KMS-11 (cell line): ENCODE measurements at regions not wholly inside any gene's neighbourhood (a gene's known extent, or its start where the extent isn't known, plus 50 kb on each side); places are given as distances from the start of the nearest gene placed in this dataset.

Experiments
- H2AFZ ChIP-seq: fragments of 200-600 bp; sonication (generic); 2 replicates; pipeline ENCODE4 v1.6.1; 2016; ENCODE audit warnings: antibody characterized with exemption, mixed run types, low read depth
- H3K27ac ChIP-seq: fragments of 200-600 bp; sonication (generic); 2 replicates; pipeline ENCODE4 v1.6.1; 2016; ENCODE audit warnings: mild to moderate bottlenecking, mixed run types
- H3K27me3 ChIP-seq: fragments of 200-600 bp; sonication (generic); 2 replicates; pipeline ENCODE4 v1.6.1; 2017; ENCODE audit warnings: mild to moderate bottlenecking, low read depth, mixed run types, moderate library complexity; ENCODE audit not compliant: insufficient read depth
- H3K36me3 ChIP-seq: fragments of 200-600 bp; sonication (generic); 2 replicates; pipeline ENCODE4 v1.6.1; 2017; ENCODE audit warnings: mild to moderate bottlenecking, mixed run types; ENCODE audit not compliant: insufficient read depth
- H3K4me1 ChIP-seq: fragments of 200-600 bp; sonication (generic); 2 replicates; pipeline ENCODE4 v1.6.1; 2016; ENCODE audit warnings: mild to moderate bottlenecking, low read depth, mixed run types; ENCODE audit not compliant: poor library complexity, severe bottlenecking
- H3K4me2 ChIP-seq: fragments of 200-600 bp; sonication (generic); 2 replicates; pipeline ENCODE4 v1.7.0; 2016; ENCODE audit warnings: mild to moderate bottlenecking, mixed run types
- H3K4me3 ChIP-seq: fragments of 200-600 bp; sonication (generic); IDR thresholded peaks from 2 replicates; pipeline ENCODE4 v1.6.1; 2017; ENCODE audit warnings: low read depth, low read length, mixed read lengths; ENCODE audit not compliant: insufficient read depth
- H3K79me2 ChIP-seq: fragments of 200-600 bp; sonication (generic); 2 replicates; pipeline ENCODE4 v1.6.1; 2016; ENCODE audit warnings: low read depth, mixed run types; ENCODE audit not compliant: insufficient read depth
- H3K9ac ChIP-seq: fragments of 200-600 bp; sonication (generic); 2 replicates; pipeline ENCODE4 v1.6.1; 2016; ENCODE audit warnings: mild to moderate bottlenecking, mixed run types
- H4K20me1 ChIP-seq: fragments of 200-600 bp; sonication (generic); 2 replicates; pipeline ENCODE4 v1.6.1; 2016; ENCODE audit warnings: mild to moderate bottlenecking, mixed run types; ENCODE audit not compliant: insufficient read depth
- TF ChIP-seq, protein P1 (sequence below): fragments of 200-600 bp; sonication (generic); conservative IDR thresholded peaks from 2 replicates; pipeline ENCODE4 v1.6.1; 2017; ENCODE audit warnings: low read depth, mild to moderate bottlenecking, antibody characterized with exemption, low read length, moderate library complexity, mixed read lengths

GRCh38 chr1:88141499-88142074 is 542.5 kb upstream of the PKN2 start:
- Histone ChIP-seq H3K79me2 (no peaks in the 10 kb centered on the region), H2AFZ (no peak overlapping the region), H4K20me1 (no peaks in the 10 kb centered on the region), H3K4me2 (no peak overlapping the region), H3K4me3 (no peak overlapping the region), H3K27ac (no peak overlapping the region), H3K36me3 (no peaks in the 10 kb centered on the region), H3K27me3 (no peaks in the 10 kb centered on the region), H3K4me1 (no peaks in the 10 kb centered on the region), H3K9ac (no peak overlapping the region)
- TF ChIP-seq, protein P1, sequence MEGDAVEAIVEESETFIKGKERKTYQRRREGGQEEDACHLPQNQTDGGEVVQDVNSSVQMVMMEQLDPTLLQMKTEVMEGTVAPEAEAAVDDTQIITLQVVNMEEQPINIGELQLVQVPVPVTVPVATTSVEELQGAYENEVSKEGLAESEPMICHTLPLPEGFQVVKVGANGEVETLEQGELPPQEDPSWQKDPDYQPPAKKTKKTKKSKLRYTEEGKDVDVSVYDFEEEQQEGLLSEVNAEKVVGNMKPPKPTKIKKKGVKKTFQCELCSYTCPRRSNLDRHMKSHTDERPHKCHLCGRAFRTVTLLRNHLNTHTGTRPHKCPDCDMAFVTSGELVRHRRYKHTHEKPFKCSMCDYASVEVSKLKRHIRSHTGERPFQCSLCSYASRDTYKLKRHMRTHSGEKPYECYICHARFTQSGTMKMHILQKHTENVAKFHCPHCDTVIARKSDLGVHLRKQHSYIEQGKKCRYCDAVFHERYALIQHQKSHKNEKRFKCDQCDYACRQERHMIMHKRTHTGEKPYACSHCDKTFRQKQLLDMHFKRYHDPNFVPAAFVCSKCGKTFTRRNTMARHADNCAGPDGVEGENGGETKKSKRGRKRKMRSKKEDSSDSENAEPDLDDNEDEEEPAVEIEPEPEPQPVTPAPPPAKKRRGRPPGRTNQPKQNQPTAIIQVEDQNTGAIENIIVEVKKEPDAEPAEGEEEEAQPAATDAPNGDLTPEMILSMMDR: no peak

- Histone ChIP-seq H2AFZ (no peak overlapping the region), H3K4me3 (no peak overlapping the region), H3K4me1 (no peaks in the 10 kb centered on the region), H3K36me3 (no peaks in the 10 kb centered on the region), H3K9ac (no peak overlapping the region), H3K4me2 (no peak overlapping the region), H3K27me3 (no peaks in the 10 kb centered on the region), H3K79me2 (no peaks in the 10 kb centered on the region), H3K27ac (no peak overlapping the region), H4K20me1 (no peaks in the 10 kb centered on the region)
- TF ChIP-seq, protein P1: no peak
These were observed 538.3 kb upstream of the PKN2 start for GRCh38 chr1:88145752-88146151.

- H3K36me3 ChIP-seq: no peaks in the 10 kb centered on the region
- TF ChIP-seq, protein P1: no peak
- H3K79me2 ChIP-seq: no peaks in the 10 kb centered on the region
- H3K27ac ChIP-seq: no peak overlapping the region
- H3K9ac ChIP-seq: no peak overlapping the region
- H3K4me1 ChIP-seq: no peaks in the 10 kb centered on the region
- no peak overlapping the region for H3K4me3 ChIP-seq
- no peaks in the 10 kb centered on the region for H3K27me3 ChIP-seq
- H2AFZ ChIP-seq: no peak overlapping the region
- H4K20me1 ChIP-seq: no peaks in the 10 kb centered on the region
- no peak overlapping the region for H3K4me2 ChIP-seq
These were observed 534.4 kb upstream of the PKN2 start for GRCh38 chr1:88149686-88150085.

GRCh38 chr1:88150330-88150729 is 533.7 kb upstream of the PKN2 start:
- no peak overlapping the region for H2AFZ ChIP-seq
- H4K20me1 ChIP-seq: no peaks in the 10 kb centered on the region
- no peaks in the 10 kb centered on the region for H3K27me3 ChIP-seq

More at GRCh38 chr1:88150330-88150729, 533.7 kb upstream of the PKN2 start:
- TF ChIP-seq, protein P1: no peak
- no peaks in the 10 kb centered on the region for H3K36me3 ChIP-seq
- H3K4me3 ChIP-seq: no peak overlapping the region
- H3K4me2 ChIP-seq: no peak overlapping the region
- H3K79me2 ChIP-seq: no peaks in the 10 kb centered on the region
- no peak overlapping the region for H3K9ac ChIP-seq
- no peak overlapping the region for H3K27ac ChIP-seq
- H3K4me1 ChIP-seq: no peaks in the 10 kb centered on the region
